H9 (cell line): ENCODE measurements at regions not wholly inside any gene's neighbourhood (a gene's known extent, or its start where the extent isn't known, plus 50 kb on each side); places are given as distances from the start of the nearest gene placed in this dataset.

Source experiments
- DNase-seq: peaks from one replicate; pipeline ENCODE4 v3.0.0-alpha.2; 2017
- H2AFZ ChIP-seq: one replicate; pipeline ENCODE4 v1.6.1; 2013; ENCODE audit warnings: mild to moderate bottlenecking, low read length, control low read depth, moderate library complexity
- H2AK5ac ChIP-seq: 2 replicates; pipeline ENCODE4 v1.6.1; 2013; ENCODE audit warnings: low read length, control low read depth, mixed read lengths; ENCODE audit not compliant: insufficient read length
- H2BK120ac ChIP-seq: one replicate; pipeline ENCODE4 v1.6.1; 2013; ENCODE audit warnings: low read depth, mild to moderate bottlenecking, low read length, control low read depth, inconsistent platforms; ENCODE audit not compliant: poor library complexity, severe bottlenecking
- H2BK12ac ChIP-seq: 2 replicates; pipeline ENCODE4 v1.6.1; 2013; ENCODE audit warnings: low read length, control low read depth, mixed read lengths, low read depth; ENCODE audit not compliant: insufficient read length
- H2BK15ac ChIP-seq: 2 replicates; pipeline ENCODE4 v1.6.1; 2013; ENCODE audit warnings: low read depth, low read length, control low read depth
- H2BK20ac ChIP-seq: one replicate; pipeline ENCODE4 v1.6.1; 2013; ENCODE audit warnings: low read depth, mild to moderate bottlenecking, low read length, control low read depth, inconsistent platforms; ENCODE audit not compliant: poor library complexity, severe bottlenecking
- H2BK5ac ChIP-seq: 2 replicates; pipeline ENCODE4 v1.6.1; 2013; ENCODE audit warnings: low read length, control low read depth, mixed read lengths; ENCODE audit not compliant: insufficient read length
- H3K14ac ChIP-seq: 2 replicates; pipeline ENCODE4 v1.6.1; 2013; ENCODE audit warnings: low read length, control low read depth; ENCODE audit not compliant: insufficient read depth
- H3K18ac ChIP-seq: 2 replicates; pipeline ENCODE4 v1.6.1; 2013; ENCODE audit warnings: low read depth, mild to moderate bottlenecking, mixed read lengths, low read length, control low read depth; ENCODE audit not compliant: insufficient read length
- H3K23ac ChIP-seq: 2 replicates; pipeline ENCODE4 v1.6.1; 2013; ENCODE audit warnings: low read length, control low read depth, mixed read lengths, low read depth; ENCODE audit not compliant: insufficient read length
- H3K23me2 ChIP-seq: 2 replicates; pipeline ENCODE4 v1.6.1; 2013; ENCODE audit warnings: low read depth, mild to moderate bottlenecking, mixed read lengths, low read length, control low read depth; ENCODE audit not compliant: insufficient read length, poor library complexity, severe bottlenecking
- H3K27ac ChIP-seq: 2 replicates; pipeline ENCODE4 v1.5.1; 2013; ENCODE audit warnings: low read length, control low read depth, mixed read lengths, low read depth; ENCODE audit not compliant: insufficient read length
- H3K27me3 ChIP-seq: 2 replicates; pipeline ENCODE4 v1.6.1; 2013; ENCODE audit warnings: low read length, control low read depth, inconsistent platforms; ENCODE audit not compliant: insufficient read depth
- H3K4ac ChIP-seq: 2 replicates; pipeline ENCODE4 v1.6.1; 2013; ENCODE audit warnings: low read depth, mild to moderate bottlenecking, control low read depth, inconsistent platforms, low read length, moderate library complexity
- H3K4me1 ChIP-seq: 2 replicates; pipeline ENCODE4 v1.6.1; 2013; ENCODE audit warnings: low read length, control low read depth, inconsistent platforms; ENCODE audit not compliant: insufficient read depth
- H3K4me2 ChIP-seq: 2 replicates; pipeline ENCODE4 v1.6.1; 2013; ENCODE audit warnings: low read length, control low read depth, mixed read lengths; ENCODE audit not compliant: insufficient read length, insufficient read depth
- H3K56ac ChIP-seq: 2 replicates; pipeline ENCODE4 v1.6.1; 2013; ENCODE audit warnings: low read depth, mild to moderate bottlenecking, mixed read lengths, low read length, control low read depth; ENCODE audit not compliant: insufficient read length
- H3K79me1 ChIP-seq: 2 replicates; pipeline ENCODE4 v1.6.1; 2013; ENCODE audit warnings: low read depth, mild to moderate bottlenecking, moderate library complexity, low read length, control low read depth, inconsistent platforms; ENCODE audit not compliant: insufficient read depth, poor library complexity, severe bottlenecking
- H3K79me2 ChIP-seq: 2 replicates; pipeline ENCODE4 v1.6.1; 2013; ENCODE audit warnings: low read length, control low read depth, inconsistent platforms; ENCODE audit not compliant: insufficient read depth
- H3K9ac ChIP-seq: 2 replicates; pipeline ENCODE4 v1.6.1; 2013; ENCODE audit warnings: low read length, control low read depth, mixed read lengths; ENCODE audit not compliant: insufficient read length; ENCODE audit errors: extremely low read depth
- H3K9me3 ChIP-seq: one replicate; pipeline ENCODE4 v1.6.1; 2013; ENCODE audit warnings: low read depth, low read length, inconsistent platforms; ENCODE audit not compliant: control insufficient read depth
- H3T11ph ChIP-seq: one replicate; pipeline ENCODE4 v1.6.1; 2013; ENCODE audit warnings: mild to moderate bottlenecking, low read length, control low read depth, inconsistent platforms
- H4K20me1 ChIP-seq: one replicate; pipeline ENCODE4 v1.6.1; 2013; ENCODE audit not compliant: control insufficient read depth, insufficient read length, insufficient read depth
- H4K5ac ChIP-seq: 2 replicates; pipeline ENCODE4 v1.6.1; 2013; ENCODE audit warnings: low read depth, mild to moderate bottlenecking, mixed read lengths, low read length, control low read depth; ENCODE audit not compliant: insufficient read length
- H4K8ac ChIP-seq: replicated peaks from 2 replicates; pipeline ENCODE4 v1.6.1; 2013; ENCODE audit warnings: low read length, control low read depth, mixed read lengths, low read depth; ENCODE audit not compliant: insufficient read length
- H4K91ac ChIP-seq: 2 replicates; pipeline ENCODE4 v1.6.1; 2013; ENCODE audit warnings: low read depth, mild to moderate bottlenecking, moderate library complexity, mixed read lengths, low read length, control low read depth; ENCODE audit not compliant: insufficient read length
- H3K27ac Mint-ChIP-seq, 3 experiments: 2 replicates in 2 of 3; 3 replicates in 1 of 3; pipeline ENCODE4 v1.8.0; 2020 to 2021; ENCODE audit warnings: mixed read lengths in 3 of 3, mild to moderate bottlenecking in 1 of 3, moderate library complexity in 1 of 3
- H3K27me3 Mint-ChIP-seq: 2 replicates; pipeline ENCODE4 v1.8.0; 2021; ENCODE audit warnings: low read depth, mild to moderate bottlenecking, moderate library complexity, mixed read lengths
- H3K36me3 Mint-ChIP-seq, 3 experiments: 2 replicates in 2 of 3; 3 replicates in 1 of 3; pipeline ENCODE4 v1.8.0; 2020 to 2021; ENCODE audit warnings: low read depth in 3 of 3, mixed read lengths in 3 of 3; ENCODE audit not compliant: insufficient read depth in 1 of 3
- H3K4me1 Mint-ChIP-seq, 2 experiments: 2 replicates each; pipeline ENCODE4 v1.8.0; 2020; ENCODE audit warnings: mixed read lengths in 2 of 2
- H3K4me3 Mint-ChIP-seq, 2 experiments: 2 replicates in 1 of 2; 3 replicates in 1 of 2; pipeline ENCODE4 v1.8.0; 2020 to 2021; ENCODE audit warnings: mild to moderate bottlenecking in 2 of 2, mixed read lengths in 2 of 2, moderate library complexity in 1 of 2
- H3K9me3 Mint-ChIP-seq, 2 experiments: 2 replicates in 1 of 2; 3 replicates in 1 of 2; pipeline ENCODE4 v1.8.0; 2020; ENCODE audit warnings: mild to moderate bottlenecking in 2 of 2, mixed read lengths in 2 of 2, moderate library complexity in 1 of 2
- CTCF ChIP-seq: fragments of 200-600 bp; sonication (generic); conservative IDR thresholded peaks from 3 replicates; pipeline ENCODE4 v1.8.0; 2021; ENCODE audit warnings: antibody characterized with exemption, mild to moderate bottlenecking
- WGBS: extraction: QIAGEN DNeasy Blood & Tissue Kit; methylation state at CpG from one replicate; pipeline ENCODE4 v1.1.7; 2013; ENCODE audit warnings: missing lambda C conversion rate, low lambda C conversion rate, mixed read lengths; ENCODE audit not compliant: insufficient read length; ENCODE audit errors: extremely low coverage; 5-methylcytosine and 5-hydroxymethylcytosine counted together

DNA sequence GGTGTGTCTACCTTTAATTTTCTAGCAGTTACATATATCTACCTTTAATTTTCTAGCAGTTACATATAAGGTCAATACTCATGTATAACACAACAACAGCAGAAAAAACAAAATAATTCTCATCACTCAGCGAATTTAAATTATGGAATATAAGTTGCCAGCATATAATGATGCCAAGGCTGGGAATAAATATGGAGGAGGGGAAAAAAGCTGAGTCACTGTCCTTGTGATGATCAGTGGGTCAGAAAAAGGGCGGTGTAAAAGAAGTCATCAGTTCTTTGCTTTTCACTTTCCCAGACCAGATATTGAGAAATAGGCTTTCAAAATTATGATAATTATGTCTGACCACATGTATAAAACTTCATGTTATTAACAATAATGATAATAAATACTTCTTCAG is 1471.7 kb downstream of the CDH8 start:
- WGBS, result no CpG with 5 or more reads among the region's 2 CpGs
- H2BK120ac ChIP-seq, result no peak overlapping the region
- no peak overlapping the region for H3T11ph ChIP-seq
- H2BK5ac ChIP-seq, result no peak overlapping the region
- no peak overlapping the region for H3K23ac ChIP-seq
- no peak overlapping the region for H3K4me2 ChIP-seq
- H3K27ac Mint-ChIP-seq, result no peak overlapping the region
- no peak overlapping the region for H4K5ac ChIP-seq
- H3K9me3 Mint-ChIP-seq, result peaks cover 0 to 3% of the 10 kb centered on the region in 2 experiments; a peak in 3 of 5 replicates
- no peak overlapping the region for H3K56ac ChIP-seq
- H3K9ac ChIP-seq, result no peak overlapping the region
- no peak overlapping the region for H3K18ac ChIP-seq
- no peak overlapping the region for H3K4me3 Mint-ChIP-seq
- no peaks in the 10 kb centered on the region for H3K79me1 ChIP-seq
- DNase-seq, result no peak
- peaks cover 0 to 4% (median 0%) of the 10 kb centered on the region in 3 experiments; a peak in 2 of 7 replicates for H3K36me3 Mint-ChIP-seq
- TF ChIP-seq CTCF, result no peak
- H3K14ac ChIP-seq, result no peak overlapping the region
- H2AFZ ChIP-seq, result no peak overlapping the region
- H3K9me3 ChIP-seq, result no peaks in the 10 kb centered on the region
- no peaks in the 10 kb centered on the region for H3K4me1 ChIP-seq
- H3K23me2 ChIP-seq, result no peaks in the 10 kb centered on the region
- H3K4me1 Mint-ChIP-seq, result no peaks in the 10 kb centered on the region
- H3K4ac ChIP-seq, result no peak overlapping the region
- no peak overlapping the region for H4K8ac ChIP-seq
- H3K27me3 Mint-ChIP-seq, result no peaks in the 10 kb centered on the region
- no peak overlapping the region for H4K91ac ChIP-seq
- no peak overlapping the region for H2BK15ac ChIP-seq
- no peak overlapping the region for H2BK20ac ChIP-seq
- H2AK5ac ChIP-seq, result no peak overlapping the region
- H2BK12ac ChIP-seq, result no peak overlapping the region
- H3K27me3 ChIP-seq, result no peaks in the 10 kb centered on the region
- no peak overlapping the region for H3K27ac ChIP-seq
- no peaks in the 10 kb centered on the region for H4K20me1 ChIP-seq
- no peaks in the 10 kb centered on the region for H3K79me2 ChIP-seq
